HG02798 (cell line): ENCODE measurements at regions not wholly inside any gene's neighbourhood (a gene's known extent, or its start where the extent isn't known, plus 50 kb on each side); places are given as distances from the start of the nearest gene placed in this dataset.
"Not testable (repeated sequence)": the region's sequence is repeated elsewhere in the genome, so short reads cannot be mapped to it uniquely, and the experiment has no call there.

ENCODE experiments used
- ATAC-seq: cut with Tn5 transposase; IDR thresholded peaks from one replicate; pipeline ENCODE4 v1.9.1; 2021; ENCODE audit warnings: mild to moderate bottlenecking; ENCODE audit not compliant: unreplicated experiment, poor library complexity

- no peak for ATAC-seq
Measured at GRCh38 chr20:4483486-4483885, 202.8 kb upstream of the PRNP start.

- no peak for ATAC-seq
Measured at GRCh38 chr20:4480104-4480503, 206.2 kb upstream of the PRNP start.

DNA sequence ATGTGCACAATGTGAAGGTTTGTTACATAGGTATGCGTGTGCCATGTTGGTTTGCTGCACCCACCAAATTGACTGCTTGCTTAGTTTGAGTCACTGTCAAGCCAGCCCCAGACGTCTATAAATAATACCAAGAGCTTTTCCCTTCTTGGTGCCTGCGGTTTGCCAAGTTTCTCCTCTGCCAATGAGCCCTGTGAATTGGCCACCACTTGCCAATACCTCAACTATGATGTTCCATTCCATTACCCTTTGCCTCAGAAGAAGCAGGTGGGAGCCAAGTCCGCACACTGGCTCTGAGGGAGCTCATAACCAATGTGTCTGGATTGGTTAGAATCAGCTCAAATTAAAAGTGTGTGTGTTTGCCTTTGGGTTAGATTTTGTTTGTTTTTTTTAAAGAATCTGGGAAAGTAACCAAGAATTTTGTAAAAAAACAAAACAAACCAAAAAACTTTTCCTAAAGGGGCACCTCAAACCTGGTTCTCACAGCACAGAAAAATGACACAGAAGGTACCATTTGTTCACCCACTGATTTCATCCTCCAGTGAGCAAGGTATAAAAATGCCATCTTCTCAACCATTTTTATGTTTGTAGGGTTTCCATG, 209.3 kb upstream of the PRNP start:
- ATAC-seq, result no peak

- no peak for ATAC-seq
Measured at GRCh38 chr20:4472906-4473305, 213.3 kb upstream of the PRNP start.

GRCh38 chr20:4471221-4471620, 215.0 kb upstream of the PRNP start:
- no peak for ATAC-seq

- no peak for ATAC-seq
Measured at GRCh38 chr20:4470375-4470774, 215.9 kb upstream of the PRNP start.

- no peak for ATAC-seq
Measured at GRCh38 chr20:4469910-4470309, 216.3 kb upstream of the PRNP start.

- ATAC-seq, result no peak
Measured at GRCh38 chr20:4468114-4468513, 218.1 kb upstream of the PRNP start.

DNA sequence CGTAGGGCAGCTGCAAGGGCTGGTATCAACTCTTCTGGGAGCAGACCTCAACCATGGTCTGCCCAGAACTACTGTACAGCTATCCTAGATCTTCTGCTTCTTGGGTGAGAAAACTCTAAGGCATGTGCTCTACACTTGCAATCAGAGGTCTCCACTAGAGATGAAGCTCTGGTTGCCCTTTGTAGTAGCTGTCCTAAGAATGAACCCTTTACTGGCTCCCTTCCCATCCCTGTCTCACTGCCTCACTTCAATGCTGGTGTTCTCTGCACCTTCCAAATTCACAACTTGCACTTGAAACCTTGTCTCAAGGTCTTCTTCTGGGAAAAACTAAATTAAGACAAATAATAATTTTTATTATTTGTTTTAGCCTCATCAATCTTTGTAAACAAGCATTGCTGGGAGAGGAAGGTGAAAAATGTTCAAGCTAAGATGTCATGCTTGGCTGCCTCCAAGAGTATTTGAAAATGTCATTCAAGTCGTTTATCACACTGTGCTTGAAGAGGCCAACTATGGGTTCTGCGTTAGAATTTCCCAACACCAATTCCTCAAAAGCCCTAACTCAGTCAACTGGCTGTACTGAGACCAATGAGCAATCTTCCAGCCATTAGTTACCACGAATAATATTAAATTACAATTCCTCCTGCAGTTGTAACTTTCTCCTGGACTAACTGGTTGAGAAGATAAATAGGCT, 216.9 kb upstream of the ADRA1D start:
- ATAC-seq, result no peak

DNA sequence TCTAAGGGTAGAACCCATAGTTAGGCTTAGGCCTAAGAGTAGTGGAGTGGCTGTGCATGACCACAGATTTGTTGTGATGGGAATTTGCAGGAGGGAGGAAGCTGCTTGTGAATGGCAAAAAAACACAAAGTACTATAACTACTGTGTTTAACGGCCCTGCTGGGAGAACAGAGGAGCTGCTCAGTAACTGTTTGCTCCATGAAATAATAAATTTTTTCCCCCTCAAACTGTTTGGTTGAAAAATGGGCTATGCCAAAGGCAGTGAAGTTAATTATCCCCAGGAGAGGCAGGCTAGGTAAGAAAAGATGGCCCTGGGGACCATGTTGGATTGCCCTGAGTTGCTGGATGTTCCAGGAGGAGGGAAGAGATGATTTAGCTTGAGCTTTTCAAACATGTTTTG, 216.1 kb upstream of the ADRA1D start:
- ATAC-seq, result no peak

- ATAC-seq, result not testable (repeated sequence)
Measured at GRCh38 chr20:4462801-4463200, 213.7 kb upstream of the ADRA1D start.

DNA sequence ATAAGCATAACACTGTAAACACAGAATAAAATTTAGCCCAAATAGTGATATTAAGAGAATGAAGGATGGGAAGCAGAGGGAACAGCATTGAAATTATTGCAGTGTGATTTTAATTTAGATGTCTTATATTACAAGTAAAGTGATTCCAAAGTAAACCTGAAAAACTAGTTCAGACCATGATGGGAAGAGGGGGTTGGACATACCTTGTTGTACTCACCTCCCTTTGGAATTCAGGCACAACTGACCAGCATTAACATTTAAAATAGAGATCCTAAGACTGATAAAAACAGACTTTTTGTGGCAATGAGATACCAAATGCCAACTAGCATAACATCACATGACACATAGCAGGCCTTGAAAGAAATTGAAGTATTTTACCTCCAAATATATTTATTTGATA, 210.0 kb upstream of the ADRA1D start:
- no peak for ATAC-seq

DNA sequence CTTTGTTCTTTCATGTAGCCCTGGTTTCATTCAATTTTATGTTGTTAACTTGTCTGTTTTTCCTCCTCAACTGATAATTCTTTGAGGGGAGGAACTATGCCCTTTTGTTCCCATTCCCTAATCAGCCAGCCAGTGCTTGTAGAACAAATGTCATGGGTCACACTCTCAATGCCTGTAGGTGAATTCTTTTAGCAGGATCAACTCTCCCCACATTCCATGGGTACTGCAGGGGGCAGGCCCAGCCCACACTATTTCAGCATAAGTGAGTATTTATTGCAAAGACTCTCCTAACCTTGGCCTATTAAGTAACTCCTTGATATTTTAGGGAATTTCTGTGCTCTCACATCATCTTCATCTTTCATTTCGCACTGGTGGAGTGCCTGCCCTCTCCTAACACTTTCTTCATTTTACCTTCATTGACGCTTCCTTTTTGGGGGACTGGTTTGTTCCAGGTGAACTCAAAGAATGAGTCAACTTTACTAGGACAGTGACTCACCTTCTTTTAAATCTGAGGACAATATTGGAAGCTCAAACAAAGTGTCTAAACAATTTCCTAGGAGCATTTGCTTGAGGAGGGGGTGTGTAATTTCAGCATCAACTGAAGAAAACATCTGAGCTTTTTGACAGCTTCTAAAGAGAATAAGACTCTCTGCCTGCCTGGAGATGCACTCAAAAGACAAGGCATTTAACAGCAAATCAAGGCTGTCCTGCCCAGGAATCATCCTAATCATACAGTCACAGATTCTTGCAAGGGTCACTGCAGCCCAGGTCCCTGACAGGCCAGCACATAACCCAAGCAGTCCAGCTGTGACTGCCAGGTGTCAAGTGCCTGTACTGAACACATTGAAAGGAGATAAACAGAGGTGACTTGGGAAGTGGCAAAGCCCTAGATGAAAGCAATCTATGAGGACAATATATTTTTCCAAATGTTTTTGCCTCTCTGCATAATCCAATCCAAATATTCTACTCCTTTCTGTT, 208.8 kb upstream of the ADRA1D start:
- no peak for ATAC-seq

- no peak for ATAC-seq
Measured at GRCh38 chr20:4455996-4456395, 206.9 kb upstream of the ADRA1D start.

DNA sequence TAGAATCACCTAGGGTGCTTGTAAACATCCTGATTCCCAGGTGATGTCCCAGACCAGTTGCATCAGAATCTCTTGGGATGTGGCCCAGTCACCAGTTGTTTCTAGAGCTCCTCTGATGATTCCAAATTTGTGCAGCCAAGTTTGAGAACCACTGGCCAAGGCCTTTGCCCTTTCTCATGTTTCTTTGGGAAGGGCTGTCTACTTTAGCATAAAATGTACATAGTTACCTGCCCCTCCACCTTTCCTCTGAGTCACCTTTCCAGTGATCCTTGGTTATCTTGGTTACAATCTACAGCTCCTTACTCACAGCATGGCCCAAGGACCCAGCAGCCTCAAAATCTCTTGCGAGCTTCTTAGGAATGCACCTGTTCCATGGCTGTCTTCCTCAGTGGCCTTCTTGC, 206.2 kb upstream of the ADRA1D start:
- no peak for ATAC-seq

DNA sequence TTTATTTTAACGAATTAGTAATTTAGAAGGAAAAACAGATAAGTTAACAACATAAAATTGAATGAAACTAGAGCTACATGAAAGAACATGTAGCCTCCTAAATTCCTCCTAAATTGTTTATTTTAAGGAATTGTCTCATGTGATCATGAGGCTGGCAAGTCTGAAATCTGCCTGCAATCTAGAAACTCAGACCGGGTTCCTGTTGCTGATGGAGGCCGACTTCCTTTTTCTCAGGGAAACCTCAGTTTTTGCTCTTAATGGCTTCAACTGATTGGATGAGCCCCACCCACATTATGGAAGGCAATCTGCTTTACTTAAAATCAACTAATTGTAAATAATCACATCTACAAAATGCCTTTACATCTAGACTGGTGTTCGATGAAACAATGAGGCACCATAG, 205.0 kb upstream of the ADRA1D start:
- no peak for ATAC-seq

DNA sequence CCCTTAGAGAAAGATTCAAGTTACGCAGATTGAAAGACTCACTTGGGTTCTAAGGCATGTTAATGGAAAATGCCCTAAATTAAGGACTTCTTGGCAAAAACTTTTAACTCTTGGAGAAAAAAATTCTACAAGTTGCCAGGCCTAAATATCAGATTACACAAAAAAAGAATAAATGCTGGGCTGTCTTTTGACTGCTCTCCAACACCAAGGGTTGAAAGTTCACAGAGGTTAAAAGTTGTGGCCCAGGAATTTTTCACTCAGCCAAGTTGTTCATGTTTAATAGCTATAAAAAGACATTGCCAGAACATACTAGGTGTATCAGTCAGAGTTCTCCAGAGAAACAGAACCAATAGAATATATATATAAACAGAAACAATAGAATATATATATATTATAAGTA, 204.3 kb upstream of the ADRA1D start:
- no peak for ATAC-seq

- no peak for ATAC-seq
Measured at GRCh38 chr20:4451487-4452081, 202.5 kb upstream of the ADRA1D start.

- ATAC-seq, result no peak
Measured at GRCh38 chr20:4449957-4450715, 201.0 kb upstream of the ADRA1D start.

DNA sequence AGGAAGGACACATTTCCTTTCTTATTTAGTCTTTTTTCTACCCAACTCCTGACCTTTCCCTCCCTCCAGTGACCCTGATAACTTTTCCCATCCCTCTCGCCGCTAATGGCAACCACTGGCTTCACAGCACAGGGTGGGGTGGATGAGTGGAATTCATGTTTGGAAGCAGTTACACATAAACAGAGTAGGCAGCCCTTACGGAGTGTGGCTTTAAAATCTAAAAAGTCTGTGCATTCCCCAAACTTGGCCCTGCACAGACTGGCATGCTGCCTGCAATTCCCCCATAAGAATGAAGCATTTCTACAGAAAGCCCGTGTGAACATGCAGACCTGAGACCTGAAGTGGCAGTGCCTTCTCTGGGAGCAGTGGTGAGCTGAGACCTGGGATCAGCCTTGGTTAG, 196.7 kb upstream of the ADRA1D start:
- no peak for ATAC-seq
